ENCODE measurements at regions not wholly inside any gene's neighbourhood (a gene's known extent, or its start where the extent isn't known, plus 50 kb on each side); places are given as distances from the start of the nearest gene placed in this dataset.

GRCh38 chr21:35400233-35400939, 351.3 kb upstream of the RUNX1 start:
- peaks cover 7% of the 10 kb centered on the region for H3K4me1 ChIP-seq (ENCODE audit: control insufficient read depth, extremely low read depth, insufficient read depth, low read length)
- dilution Hi-C loops (cut with MboI; ENCODE audit: extremely low pct_ligation_motif_present, low sequenced_read_pairs), result no loop called here
- no peak overlapping the region for H3K4me3 ChIP-seq (replicated peaks in 1 of 3; ENCODE audit: insufficient read depth in 1 of 3, low read depth in 1 of 3, low read length in 3 of 3)
- no peaks in the 10 kb centered on the region for H3K36me3 ChIP-seq (ENCODE audit: control insufficient read depth in 2 of 2, extremely low read depth in 1 of 2, insufficient read depth in 2 of 2, low read length in 2 of 2)
- H3K27ac ChIP-seq (ENCODE audit: insufficient read depth, low read depth, low read length), result no peak overlapping the region
- peak; percentile 73 for DNase-seq (ENCODE audit: low read depth, low spot score)
- ChIA-PET CTCF (interaction anchor here (0.6 to 5.4 kb wide), 39 partner anchors 11 to 707 kb away, joined by 3 to 81 read pairs (median 4); partner anchors contain the start of gene RUNX1), POLR2A (interaction anchor here (1.0 kb wide), 1 partner anchor 512 kb away, joined by 3 read pairs; no protein-coding TSS in a partner anchor)
- no peaks in the 10 kb centered on the region for H3K9me1 ChIP-seq (replicated peaks; ENCODE audit: control insufficient read depth, extremely low read depth, insufficient read depth, low read length)
- FAIRE-seq, result no peak
- no peaks in the 10 kb centered on the region for H4K20me1 ChIP-seq (replicated peaks; ENCODE audit: control insufficient read depth, extremely low read depth, insufficient read depth, low read length)
- H2AFZ ChIP-seq (ENCODE audit: low read depth, low read length), result no peak overlapping the region
- no peaks in the 10 kb centered on the region for H3K79me2 ChIP-seq (ENCODE audit: control insufficient read depth, insufficient read depth, low read length)
- no TSS peak for BruUV-seq (replicated peaks)
- peak; percentile 24 to 29 for TF ChIP-seq CTCF (IDR thresholded peaks at IDR 0.05; ENCODE audit: extremely low read depth in 1 of 2, insufficient read depth in 1 of 2, low read depth in 1 of 2, low read length in 2 of 2)
- TF ChIP-seq MYC (IDR thresholded peaks at IDR 0.05; ENCODE audit: low read depth, low read length), result no peak
- TF ChIP-seq FOS (IDR thresholded peaks at IDR 0.05; ENCODE audit: borderline replicate concordance, insufficient read depth, low read length), result no peak
- no peak for TF ChIP-seq POLR2A (IDR thresholded peaks at IDR 0.05; ENCODE audit: low read depth, low read length)
- no peak for TF ChIP-seq POLR2AphosphoS5 (IDR thresholded peaks at IDR 0.05; ENCODE audit: insufficient read depth, low read depth, low read length)
- H3K4me2 ChIP-seq (ENCODE audit: insufficient read depth, low read length), result no peak overlapping the region
- peaks cover 0 to 2% of the 10 kb centered on the region in 2 experiments for H3K27me3 ChIP-seq (ENCODE audit: control insufficient read depth in 2 of 2, insufficient read depth in 2 of 2, low read length in 2 of 2)
- intact Hi-C loops (cut with micrococcal nuclease), result loop anchor here (1.0 to 10.0 kb wide), 9 partner anchors 144 to 655 kb away; no protein-coding TSS in a partner anchor
- no peak overlapping the region for H3K9ac ChIP-seq (replicated peaks; ENCODE audit: extremely low read depth, insufficient read depth, low read length)
- H3K9me3 ChIP-seq (replicated peaks; ENCODE audit: control insufficient read depth, insufficient read depth, low read length), result no peaks in the 10 kb centered on the region

Data from endothelial cell of umbilical vein (primary cell).